ENCODE measurements at regions not wholly inside any gene's neighbourhood (a gene's known extent, or its start where the extent isn't known, plus 50 kb on each side); places are given as distances from the start of the nearest gene placed in this dataset.

DNA sequence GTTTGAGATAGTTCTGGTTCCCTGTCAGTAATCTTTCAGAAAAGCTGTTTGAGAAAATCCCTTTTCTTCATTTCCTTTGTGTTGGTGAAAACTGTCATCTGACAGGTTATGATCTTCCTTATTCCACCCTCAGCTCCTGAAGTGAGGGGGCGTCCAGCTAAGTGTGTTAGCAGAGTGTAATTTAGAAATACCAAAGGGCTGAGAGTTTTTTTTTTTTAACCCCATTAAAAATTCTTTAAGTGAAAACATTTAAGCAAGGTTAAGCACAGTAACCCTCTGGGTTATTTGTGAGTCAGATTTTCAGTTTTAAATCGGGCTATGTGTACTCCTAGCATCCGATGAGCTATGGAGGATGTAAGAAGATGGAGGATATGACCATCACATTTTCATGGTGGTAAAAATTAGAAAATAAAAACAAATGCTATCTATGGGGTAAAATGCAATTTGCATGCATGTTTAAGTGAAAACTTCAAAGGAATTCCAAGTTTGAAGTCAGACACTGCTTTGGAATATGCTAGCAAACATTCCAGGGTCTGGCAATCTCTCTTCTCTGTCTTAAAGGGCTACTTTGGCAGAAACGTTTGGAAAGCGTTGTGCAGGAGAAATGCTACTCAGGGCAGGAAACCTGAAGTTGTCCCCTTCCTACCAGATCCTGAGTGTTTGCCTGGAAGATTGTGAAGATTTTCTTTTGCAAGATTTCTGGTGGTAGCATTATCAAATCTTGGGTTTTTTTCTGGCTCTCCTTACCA, 197.0 kb upstream of the PRICKLE1 start:
- CTCF ChIA-PET, result interaction anchor here (0.9 kb wide), 1 partner anchor 29 kb away, joined by 3 read pairs; no protein-coding TSS in a partner anchor
- TF ChIP-seq SALL2 (tag by site-specific recombination; IDR thresholded peaks at IDR 0.05; ENCODE audit: borderline replicate concordance) (no peak), ZNF585B (tag by site-specific recombination; IDR thresholded peaks at IDR 0.05) (no peak), ZNF2 (tag by site-specific recombination; IDR thresholded peaks at IDR 0.05) (no peak), ZNF24 (tag by site-specific recombination; IDR thresholded peaks at IDR 0.05) (no peak), ZNF391 (tag by site-specific recombination; IDR thresholded peaks at IDR 0.05; ENCODE audit: borderline replicate concordance, low read depth) (no peak), ZBTB20 (tag by site-specific recombination; IDR thresholded peaks at IDR 0.05) (no peak), OVOL3 (tag by site-specific recombination; IDR thresholded peaks at IDR 0.05) (no peak), ZNF112 (tag by site-specific recombination; IDR thresholded peaks at IDR 0.05) (no peak), ZNF19 (tag by site-specific recombination; IDR thresholded peaks at IDR 0.05; ENCODE audit: low read depth) (no peak), ZNF394 (tag by site-specific recombination; IDR thresholded peaks at IDR 0.05; ENCODE audit: borderline replicate concordance) (no peak), KLF8 (tag by site-specific recombination; IDR thresholded peaks at IDR 0.05) (no peak), ZNF629 (tag by site-specific recombination; IDR thresholded peaks at IDR 0.05) (no peak), ZNF837 (tag by site-specific recombination; IDR thresholded peaks at IDR 0.05) (no peak)
- TF ChIP-seq, protein P1, sequence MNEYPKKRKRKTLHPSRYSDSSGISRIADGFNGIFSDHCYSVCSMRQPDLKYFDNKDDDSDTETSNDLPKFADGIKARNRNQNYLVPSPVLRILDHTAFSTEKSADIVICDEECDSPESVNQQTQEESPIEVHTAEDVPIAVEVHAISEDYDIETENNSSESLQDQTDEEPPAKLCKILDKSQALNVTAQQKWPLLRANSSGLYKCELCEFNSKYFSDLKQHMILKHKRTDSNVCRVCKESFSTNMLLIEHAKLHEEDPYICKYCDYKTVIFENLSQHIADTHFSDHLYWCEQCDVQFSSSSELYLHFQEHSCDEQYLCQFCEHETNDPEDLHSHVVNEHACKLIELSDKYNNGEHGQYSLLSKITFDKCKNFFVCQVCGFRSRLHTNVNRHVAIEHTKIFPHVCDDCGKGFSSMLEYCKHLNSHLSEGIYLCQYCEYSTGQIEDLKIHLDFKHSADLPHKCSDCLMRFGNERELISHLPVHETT (tag by site-specific recombination; IDR thresholded peaks at IDR 0.05), result no peak
- TF ChIP-seq, protein P2, sequence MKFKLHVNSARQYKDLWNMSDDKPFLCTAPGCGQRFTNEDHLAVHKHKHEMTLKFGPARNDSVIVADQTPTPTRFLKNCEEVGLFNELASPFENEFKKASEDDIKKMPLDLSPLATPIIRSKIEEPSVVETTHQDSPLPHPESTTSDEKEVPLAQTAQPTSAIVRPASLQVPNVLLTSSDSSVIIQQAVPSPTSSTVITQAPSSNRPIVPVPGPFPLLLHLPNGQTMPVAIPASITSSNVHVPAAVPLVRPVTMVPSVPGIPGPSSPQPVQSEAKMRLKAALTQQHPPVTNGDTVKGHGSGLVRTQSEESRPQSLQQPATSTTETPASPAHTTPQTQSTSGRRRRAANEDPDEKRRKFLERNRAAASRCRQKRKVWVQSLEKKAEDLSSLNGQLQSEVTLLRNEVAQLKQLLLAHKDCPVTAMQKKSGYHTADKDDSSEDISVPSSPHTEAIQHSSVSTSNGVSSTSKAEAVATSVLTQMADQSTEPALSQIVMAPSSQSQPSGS (tag by site-specific recombination; IDR thresholded peaks at IDR 0.05; ENCODE audit: low read depth), result no peak

DNA sequence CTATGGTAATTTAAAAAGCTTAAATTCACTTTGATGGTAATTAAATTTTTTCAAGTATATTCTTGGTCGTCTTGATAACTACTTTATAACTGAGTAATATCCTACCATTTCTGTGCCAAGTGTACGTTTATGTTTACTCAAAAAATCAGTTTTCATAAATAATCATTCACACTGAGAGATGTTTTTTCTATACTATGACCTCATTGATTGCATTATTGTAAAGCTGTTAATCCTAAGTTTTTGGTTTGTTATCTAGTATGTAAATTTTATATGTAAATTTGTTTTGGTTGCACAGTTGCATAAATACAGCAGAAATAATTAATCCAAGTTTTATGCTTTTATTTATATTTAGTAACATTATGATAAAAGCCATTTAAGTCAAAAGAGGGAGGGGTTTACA, 196.4 kb upstream of the PRICKLE1 start:
- Histone ChIP-seq H3K4me1 (ENCODE audit: control insufficient read depth, insufficient read depth, low read length) (no peaks in the 10 kb centered on the region), H3K36me3 (ENCODE audit: control insufficient read depth in 2 of 2, insufficient read depth in 1 of 2, low read length in 2 of 2) (no peaks in the 10 kb centered on the region), H3K9me3 (ENCODE audit: control insufficient read depth, insufficient read depth, low read depth, low read length) (no peaks in the 10 kb centered on the region), H3K4me3 (ENCODE audit: low read depth, low read length) (no peak overlapping the region), H3K27ac (ENCODE audit: extremely low read depth, low read depth, low read length) (no peak overlapping the region)
- TF ChIP-seq, protein P2 (tag by site-specific recombination; IDR thresholded peaks at IDR 0.05; ENCODE audit: low read depth), result peak; percentile 78
- TF ChIP-seq YY2 (tag by site-specific recombination; IDR thresholded peaks at IDR 0.05), result no peak
- ChIA-PET POLR2A (no interaction called here), CTCF (interaction anchor here (0.9 kb wide), 1 partner anchor 28 kb away, joined by 3 read pairs; no protein-coding TSS in a partner anchor)

More for the DNA sequence above, 197.0 kb upstream of the PRICKLE1 start:
- H3K4me3 ChIP-seq (ENCODE audit: low read depth, low read length), result no peak overlapping the region
- no peaks in the 10 kb centered on the region for H3K4me1 ChIP-seq (ENCODE audit: control insufficient read depth, insufficient read depth, low read length)
- no peaks in the 10 kb centered on the region for H3K36me3 ChIP-seq (ENCODE audit: control insufficient read depth in 2 of 2, insufficient read depth in 1 of 2, low read length in 2 of 2)
- no peaks in the 10 kb centered on the region for H3K9me3 ChIP-seq (ENCODE audit: control insufficient read depth, insufficient read depth, low read depth, low read length)
- H3K27ac ChIP-seq (ENCODE audit: extremely low read depth, low read depth, low read length), result no peak overlapping the region
- POLR2A ChIA-PET, result interaction anchor here (0.6 kb wide), 1 partner anchor 66 kb away, joined by 4 read pairs; no protein-coding TSS in a partner anchor

DNA sequence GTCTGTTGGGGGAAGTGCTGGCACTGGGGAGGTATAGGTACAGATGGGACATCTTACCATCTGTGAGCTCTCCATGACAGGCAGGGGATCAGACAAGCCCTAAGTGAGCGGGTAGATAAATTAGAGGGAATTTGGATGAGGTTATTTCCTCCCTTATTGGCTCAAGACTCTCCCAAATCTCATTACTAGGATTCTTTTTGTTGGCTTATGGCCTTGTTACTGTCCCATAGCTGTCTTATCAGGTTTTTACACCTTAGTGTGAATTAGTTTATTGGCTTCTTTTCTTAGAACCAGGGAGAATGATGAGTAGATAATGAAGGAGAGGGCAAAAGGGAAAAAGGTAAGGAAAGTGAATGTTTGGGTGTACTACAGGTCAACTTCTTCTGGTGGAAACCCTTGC, 191.1 kb upstream of the PRICKLE1 start:
- Histone ChIP-seq H3K4me1 (ENCODE audit: control insufficient read depth, insufficient read depth, low read length) (peaks cover 4% of the 10 kb centered on the region; the same call in 1 of the 2 replicates), H3K36me3 (ENCODE audit: control insufficient read depth in 2 of 2, insufficient read depth in 1 of 2, low read length in 2 of 2) (no peaks in the 10 kb centered on the region), H3K4me3 (ENCODE audit: low read depth, low read length) (no peak overlapping the region), H3K27ac (ENCODE audit: extremely low read depth, low read depth, low read length) (no peak overlapping the region), H3K9me3 (ENCODE audit: control insufficient read depth, insufficient read depth, low read depth, low read length) (no peaks in the 10 kb centered on the region)
- POLR2A ChIA-PET, result no interaction called here
- CTCF ChIA-PET, result no interaction called here
- TF ChIP-seq MYNN (tag by site-specific recombination; IDR thresholded peaks at IDR 0.05; ENCODE audit: borderline replicate concordance) (no peak), KLF16 (tag by site-specific recombination; IDR thresholded peaks at IDR 0.05) (no peak)
- TF ChIP-seq, protein P3, sequence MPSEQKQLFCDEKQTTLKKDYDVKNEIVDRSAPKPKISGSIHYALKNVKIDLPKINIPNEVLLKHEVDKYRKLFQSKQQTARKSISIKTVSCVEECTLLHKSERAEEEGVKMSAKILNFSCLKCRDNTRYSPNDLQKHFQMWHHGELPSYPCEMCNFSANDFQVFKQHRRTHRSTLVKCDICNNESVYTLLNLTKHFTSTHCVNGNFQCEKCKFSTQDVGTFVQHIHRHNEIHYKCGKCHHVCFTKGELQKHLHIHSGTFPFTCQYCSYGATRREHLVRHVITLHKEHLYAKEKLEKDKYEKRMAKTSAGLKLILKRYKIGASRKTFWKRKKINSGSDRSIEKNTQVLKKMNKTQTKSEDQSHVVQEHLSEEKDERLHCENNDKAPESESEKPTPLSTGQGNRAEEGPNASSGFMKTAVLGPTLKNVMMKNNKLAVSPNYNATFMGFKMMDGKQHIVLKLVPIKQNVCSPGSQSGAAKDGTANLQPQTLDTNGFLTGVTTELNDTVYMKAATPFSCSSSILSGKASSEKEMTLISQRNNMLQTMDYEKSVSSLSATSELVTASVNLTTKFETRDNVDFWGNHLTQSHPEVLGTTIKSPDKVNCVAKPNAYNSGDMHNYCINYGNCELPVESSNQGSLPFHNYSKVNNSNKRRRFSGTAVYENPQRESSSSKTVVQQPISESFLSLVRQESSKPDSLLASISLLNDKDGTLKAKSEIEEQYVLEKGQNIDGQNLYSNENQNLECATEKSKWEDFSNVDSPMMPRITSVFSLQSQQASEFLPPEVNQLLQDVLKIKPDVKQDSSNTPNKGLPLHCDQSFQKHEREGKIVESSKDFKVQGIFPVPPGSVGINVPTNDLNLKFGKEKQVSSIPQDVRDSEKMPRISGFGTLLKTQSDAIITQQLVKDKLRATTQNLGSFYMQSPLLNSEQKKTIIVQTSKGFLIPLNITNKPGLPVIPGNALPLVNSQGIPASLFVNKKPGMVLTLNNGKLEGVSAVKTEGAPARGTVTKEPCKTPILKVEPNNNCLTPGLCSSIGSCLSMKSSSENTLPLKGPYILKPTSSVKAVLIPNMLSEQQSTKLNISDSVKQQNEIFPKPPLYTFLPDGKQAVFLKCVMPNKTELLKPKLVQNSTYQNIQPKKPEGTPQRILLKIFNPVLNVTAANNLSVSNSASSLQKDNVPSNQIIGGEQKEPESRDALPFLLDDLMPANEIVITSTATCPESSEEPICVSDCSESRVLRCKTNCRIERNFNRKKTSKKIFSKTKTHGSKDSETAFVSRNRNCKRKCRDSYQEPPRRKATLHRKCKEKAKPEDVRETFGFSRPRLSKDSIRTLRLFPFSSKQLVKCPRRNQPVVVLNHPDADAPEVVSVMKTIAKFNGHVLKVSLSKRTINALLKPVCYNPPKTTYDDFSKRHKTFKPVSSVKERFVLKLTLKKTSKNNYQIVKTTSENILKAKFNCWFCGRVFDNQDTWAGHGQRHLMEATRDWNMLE (tag by site-specific recombination; conservative IDR thresholded peaks at IDR 0.05; ENCODE audit: low read depth), result no peak
- TF ChIP-seq, protein P4, sequence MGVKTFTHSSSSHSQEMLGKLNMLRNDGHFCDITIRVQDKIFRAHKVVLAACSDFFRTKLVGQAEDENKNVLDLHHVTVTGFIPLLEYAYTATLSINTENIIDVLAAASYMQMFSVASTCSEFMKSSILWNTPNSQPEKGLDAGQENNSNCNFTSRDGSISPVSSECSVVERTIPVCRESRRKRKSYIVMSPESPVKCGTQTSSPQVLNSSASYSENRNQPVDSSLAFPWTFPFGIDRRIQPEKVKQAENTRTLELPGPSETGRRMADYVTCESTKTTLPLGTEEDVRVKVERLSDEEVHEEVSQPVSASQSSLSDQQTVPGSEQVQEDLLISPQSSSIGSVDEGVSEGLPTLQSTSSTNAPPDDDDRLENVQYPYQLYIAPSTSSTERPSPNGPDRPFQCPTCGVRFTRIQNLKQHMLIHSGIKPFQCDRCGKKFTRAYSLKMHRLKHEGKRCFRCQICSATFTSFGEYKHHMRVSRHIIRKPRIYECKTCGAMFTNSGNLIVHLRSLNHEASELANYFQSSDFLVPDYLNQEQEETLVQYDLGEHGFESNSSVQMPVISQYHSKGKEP (tag by site-specific recombination; IDR thresholded peaks at IDR 0.05), result no peak
